Right lobe of liver (tissue), 6 donors: ENCODE measurements at regions not wholly inside any gene's neighbourhood (a gene's known extent, or its start where the extent isn't known, plus 50 kb on each side); places are given as distances from the start of the nearest gene placed in this dataset.

Experiments used
- ATAC-seq, 4 donors: fragments of 200-7000 bp; cut with Tn5 transposase; one replicate each; pipeline ENCODE4 v1.9.1; 2020; ENCODE audit warnings: mild to moderate bottlenecking in 4 of 4, moderate library complexity in 4 of 4
- DNase-seq, 3 donors: peaks; one replicate each; pipeline ENCODE4 v3.0.0-alpha.2; 2020
- H3K27ac ChIP-seq, 3 donors: fragments of 200-600 bp; one replicate each; pipeline ENCODE4 v1.8.0; 2022
- H3K27me3 ChIP-seq, 2 donors: fragments of 200-600 bp; one replicate each; pipeline ENCODE4 v1.8.0; 2022
- H3K36me3 ChIP-seq, 4 donors: fragments of 200-600 bp; sonication (generic) in 1 of 4; one replicate each; pipeline versions ENCODE4 v1.5.1 to v1.8.0; 2017 to 2022; ENCODE audit warnings: control low read depth in 1 of 4
- H3K4me1 ChIP-seq, 4 donors: fragments of 200-600 bp; sonication (generic) in 1 of 4; one replicate each; pipeline versions ENCODE4 v1.5.1 to v1.8.0; 2017 to 2022; ENCODE audit warnings: control low read depth in 1 of 4
- H3K4me3 ChIP-seq, 3 donors: fragments of 200-600 bp; one replicate each; pipeline ENCODE4 v1.8.0; 2022
- H3K9me3 ChIP-seq, 4 donors: fragments of 200-600 bp; sonication (generic) in 1 of 4; one replicate each; pipeline versions ENCODE4 v1.5.1 to v1.8.0; 2017 to 2022; ENCODE audit warnings: control low read depth in 1 of 4
- CTCF ChIP-seq, 4 donors: fragments of 200-600 bp in 3 of 4; fragments of 450-650 bp in 1 of 4; IDR thresholded peaks; one replicate each; pipeline versions ENCODE4 v1.5.1 to v1.8.0; 2016 to 2022; ENCODE audit warnings: antibody characterized with exemption in 4 of 4, mild to moderate bottlenecking in 2 of 4
- POLR2A ChIP-seq: fragments of 450-650 bp; IDR thresholded peaks from one replicate; pipeline ENCODE4 v1.6.1; 2017; ENCODE audit warnings: antibody characterized with exemption, mild to moderate bottlenecking
- WGBS: methylation state at CpG from one replicate; pipeline ENCODE4 v1.1.6; 2018; ENCODE audit warnings: low coverage, low lambda C conversion rate; ENCODE audit not compliant: insufficient coverage; ENCODE audit errors: missing lambda C conversion rate; 5-methylcytosine and 5-hydroxymethylcytosine counted together
- intact Hi-C, 2 donors: fragments of 100-400 bp; cut with DNase I; formaldehyde crosslinking; loops; one replicate each; pipeline versions ENCODE4 v1.11.2 to v1.14.1; 2022
- donor health status: DM: no; HTN: yes; CAD: no.
- donor health status: DM: no; HTN: no; CAD: no.
- donor health status: DM: no; HTN: no; CAD: no.
- donor health status: DM: no; HTN: yes; CAD: no.
- donor health status: DM: no; HTN: yes; CAD: no.

- no peaks in the 10 kb centered on the region for H3K27me3 ChIP-seq
- no peak overlapping the region for H3K4me3 ChIP-seq
- WGBS: 30% methylated on average over 4 of the region's 4 CpGs
- H3K4me1 ChIP-seq: no peaks in the 10 kb centered on the region
- H3K27ac ChIP-seq: no peak overlapping the region
- intact Hi-C loops: no loop called here
- no peak for DNase-seq
- TF ChIP-seq POLR2A: no peak
- no peak for TF ChIP-seq CTCF (IDR thresholded peaks at IDR 0.05)
- no peaks in the 10 kb centered on the region for H3K9me3 ChIP-seq
- no peaks in the 10 kb centered on the region for H3K36me3 ChIP-seq
- no peak for ATAC-seq
Observed at GRCh38 chr9:1653282-1653681, 361.9 kb upstream of the SMARCA2 start.

GRCh38 chr9:1658661-1659362 is 356.3 kb upstream of the SMARCA2 start:
- intact Hi-C loops: no loop called here
- ATAC-seq (no peak), DNase-seq (no peak)
- Histone ChIP-seq H3K27me3 (no peaks in the 10 kb centered on the region), H3K4me1 (no peaks in the 10 kb centered on the region), H3K4me3 (no peak overlapping the region), H3K36me3 (no peaks in the 10 kb centered on the region), H3K9me3 (no peaks in the 10 kb centered on the region), H3K27ac (no peak overlapping the region)
- TF ChIP-seq POLR2A (no peak), CTCF (IDR thresholded peaks at IDR 0.05) (no peak)
- 54% methylated on average over 4 of the region's 4 CpGs for WGBS

GRCh38 chr9:1659363-1659690 is 355.8 kb upstream of the SMARCA2 start:
- H3K9me3 ChIP-seq: no peaks in the 10 kb centered on the region
- TF ChIP-seq POLR2A (no peak), CTCF (IDR thresholded peaks at IDR 0.05) (no peak)
- no peak for ATAC-seq
- no peaks in the 10 kb centered on the region for H3K4me1 ChIP-seq
- 73% methylated on average over 3 of the region's 3 CpGs for WGBS
- H3K27ac ChIP-seq: no peak overlapping the region
- no peaks in the 10 kb centered on the region for H3K27me3 ChIP-seq
- H3K36me3 ChIP-seq: no peaks in the 10 kb centered on the region
- DNase-seq: no peak
- intact Hi-C loops: no loop called here
- no peak overlapping the region for H3K4me3 ChIP-seq

- Histone ChIP-seq H3K4me1 (no peaks in the 10 kb centered on the region), H3K9me3 (no peaks in the 10 kb centered on the region), H3K4me3 (no peak overlapping the region), H3K27me3 (no peaks in the 10 kb centered on the region), H3K36me3 (no peaks in the 10 kb centered on the region), H3K27ac (no peak overlapping the region)
- 100% methylated on average over 1 of the region's 1 CpG for WGBS
- no peak for DNase-seq
- intact Hi-C loops: no loop called here
- TF ChIP-seq CTCF (IDR thresholded peaks at IDR 0.05): no peak
- no peak for TF ChIP-seq POLR2A
- ATAC-seq: no peak
Observed at GRCh38 chr9:1668441-1668840, 346.7 kb upstream of the SMARCA2 start.

GRCh38 chr9:1673300-1673699 is 341.8 kb upstream of the SMARCA2 start:
- no peak overlapping the region for H3K27ac ChIP-seq
- no peak overlapping the region for H3K4me3 ChIP-seq
- H3K36me3 ChIP-seq: no peaks in the 10 kb centered on the region
- H3K9me3 ChIP-seq: no peaks in the 10 kb centered on the region
- TF ChIP-seq CTCF (IDR thresholded peaks at IDR 0.05) (no peak), POLR2A (no peak)
- intact Hi-C loops: no loop called here
- no peak for ATAC-seq
- no peak for DNase-seq
- H3K4me1 ChIP-seq: no peaks in the 10 kb centered on the region
- no peaks in the 10 kb centered on the region for H3K27me3 ChIP-seq
